ENCODE measurements at regions not wholly inside any gene's neighbourhood (a gene's known extent, or its start where the extent isn't known, plus 50 kb on each side); places are given as distances from the start of the nearest gene placed in this dataset.

DNA sequence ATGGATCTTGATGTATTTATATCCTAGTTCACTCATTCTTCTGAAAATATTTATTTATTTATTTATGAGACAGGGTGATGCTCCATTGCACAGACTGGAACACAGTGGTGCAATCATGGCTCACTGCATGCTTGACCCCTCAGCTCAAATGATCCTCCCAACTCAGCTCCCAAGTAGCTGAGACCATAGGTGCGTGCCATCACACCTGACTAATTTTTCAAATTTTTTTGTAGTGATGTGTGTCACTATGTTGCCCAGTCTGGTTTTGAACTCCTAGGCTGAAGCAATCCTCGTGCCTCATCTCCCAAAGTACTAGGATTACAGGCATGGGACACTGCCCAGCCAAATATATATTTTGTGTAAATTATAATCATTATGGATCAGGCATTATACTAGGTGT, 595.6 kb upstream of the ATP2B1 start:
- Histone ChIP-seq H3K9me3 (ENCODE audit: low read length) (no peaks in the 10 kb centered on the region), H3K27ac (ENCODE audit: low read length) (no peak overlapping the region), H3K9ac (ENCODE audit: low read length) (no peak overlapping the region), H4K20me1 (ENCODE audit: insufficient read depth) (no peaks in the 10 kb centered on the region), H3K9me2 (ENCODE audit: insufficient read depth, low read length) (no peaks in the 10 kb centered on the region), H2AFZ (ENCODE audit: low read depth, low read length) (no peak overlapping the region), H3K36me3 (ENCODE audit: insufficient read depth, low read length) (no peaks in the 10 kb centered on the region), H3K4me3 (ENCODE audit: low read length) (no peak overlapping the region), H3K79me2 (replicated peaks; ENCODE audit: insufficient read depth, low read length) (no peaks in the 10 kb centered on the region), H3K4me2 (ENCODE audit: low read length) (no peak overlapping the region), H3F3A (ENCODE audit: insufficient read depth, low read length, poor library complexity, severe bottlenecking) (no peaks in the 10 kb centered on the region), H3K27me3 (ENCODE audit: insufficient read depth, low read depth, low read length) (no peaks in the 10 kb centered on the region)
- TF ChIP-seq EP300 (conservative IDR thresholded peaks at IDR 0.05; ENCODE audit: poor library complexity, severe bottlenecking) (no peak), REST (IDR thresholded peaks at IDR 0.05; ENCODE audit: borderline replicate concordance) (no peak), SMC3 (conservative IDR thresholded peaks at IDR 0.05; ENCODE audit: poor library complexity) (no peak), POLR2AphosphoS5 (IDR thresholded peaks at IDR 0.05) (no peak), RAD21 (conservative IDR thresholded peaks at IDR 0.05) (no peak), MXI1 (conservative IDR thresholded peaks at IDR 0.05; ENCODE audit: poor library complexity, severe bottlenecking) (no peak), TAF1 (IDR thresholded peaks at IDR 0.05; ENCODE audit: low read depth) (no peak), EZH2 (IDR thresholded peaks at IDR 0.05; ENCODE audit: borderline replicate concordance, insufficient read depth, low read length, poor library complexity, severe bottlenecking) (no peak)
- TF ChIP-seq, protein P1, sequence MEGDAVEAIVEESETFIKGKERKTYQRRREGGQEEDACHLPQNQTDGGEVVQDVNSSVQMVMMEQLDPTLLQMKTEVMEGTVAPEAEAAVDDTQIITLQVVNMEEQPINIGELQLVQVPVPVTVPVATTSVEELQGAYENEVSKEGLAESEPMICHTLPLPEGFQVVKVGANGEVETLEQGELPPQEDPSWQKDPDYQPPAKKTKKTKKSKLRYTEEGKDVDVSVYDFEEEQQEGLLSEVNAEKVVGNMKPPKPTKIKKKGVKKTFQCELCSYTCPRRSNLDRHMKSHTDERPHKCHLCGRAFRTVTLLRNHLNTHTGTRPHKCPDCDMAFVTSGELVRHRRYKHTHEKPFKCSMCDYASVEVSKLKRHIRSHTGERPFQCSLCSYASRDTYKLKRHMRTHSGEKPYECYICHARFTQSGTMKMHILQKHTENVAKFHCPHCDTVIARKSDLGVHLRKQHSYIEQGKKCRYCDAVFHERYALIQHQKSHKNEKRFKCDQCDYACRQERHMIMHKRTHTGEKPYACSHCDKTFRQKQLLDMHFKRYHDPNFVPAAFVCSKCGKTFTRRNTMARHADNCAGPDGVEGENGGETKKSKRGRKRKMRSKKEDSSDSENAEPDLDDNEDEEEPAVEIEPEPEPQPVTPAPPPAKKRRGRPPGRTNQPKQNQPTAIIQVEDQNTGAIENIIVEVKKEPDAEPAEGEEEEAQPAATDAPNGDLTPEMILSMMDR (IDR thresholded peaks at IDR 0.05; ENCODE audit: poor library complexity, severe bottlenecking): no peak

DNA sequence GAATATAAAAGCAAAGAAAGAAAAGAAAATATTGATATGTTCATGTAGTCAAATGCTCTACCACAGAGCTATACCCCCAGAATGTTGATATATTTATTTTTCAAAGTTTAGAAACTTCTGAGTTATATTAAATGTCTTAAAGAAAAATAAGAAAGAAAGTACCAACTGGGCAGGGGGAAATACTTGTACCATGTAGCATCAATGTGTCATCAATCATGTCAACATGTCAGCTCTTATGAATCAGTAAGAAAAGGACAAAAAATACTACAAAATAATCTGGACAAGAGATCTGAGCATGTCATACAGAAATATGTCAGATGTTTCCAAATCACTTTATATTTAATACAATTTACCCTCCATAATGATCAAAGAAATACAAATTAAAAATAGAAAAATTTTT, 595.1 kb upstream of the ATP2B1 start:
- Histone ChIP-seq H2AFZ (ENCODE audit: low read depth, low read length) (no peak overlapping the region), H3K4me3 (ENCODE audit: low read length) (no peak overlapping the region), H3K9me3 (ENCODE audit: low read length) (no peaks in the 10 kb centered on the region)

More for the DNA sequence above, 595.1 kb upstream of the ATP2B1 start:
- Histone ChIP-seq H4K20me1 (ENCODE audit: insufficient read depth) (no peaks in the 10 kb centered on the region), H3K4me2 (ENCODE audit: low read length) (no peak overlapping the region), H3K36me3 (ENCODE audit: insufficient read depth, low read length) (no peaks in the 10 kb centered on the region), H3F3A (ENCODE audit: insufficient read depth, low read length, poor library complexity, severe bottlenecking) (no peaks in the 10 kb centered on the region), H3K27ac (ENCODE audit: low read length) (no peak overlapping the region), H3K79me2 (replicated peaks; ENCODE audit: insufficient read depth, low read length) (no peaks in the 10 kb centered on the region), H3K9me2 (ENCODE audit: insufficient read depth, low read length) (no peaks in the 10 kb centered on the region), H3K9ac (ENCODE audit: low read length) (no peak overlapping the region), H3K27me3 (ENCODE audit: insufficient read depth, low read depth, low read length) (no peaks in the 10 kb centered on the region)
- TF ChIP-seq TAF1 (IDR thresholded peaks at IDR 0.05; ENCODE audit: low read depth): no peak
- no peak for TF ChIP-seq RAD21 (conservative IDR thresholded peaks at IDR 0.05)
- no peak for TF ChIP-seq EP300 (conservative IDR thresholded peaks at IDR 0.05; ENCODE audit: poor library complexity, severe bottlenecking)
- no peak for TF ChIP-seq POLR2AphosphoS5 (IDR thresholded peaks at IDR 0.05)
- no peak for TF ChIP-seq REST (IDR thresholded peaks at IDR 0.05; ENCODE audit: borderline replicate concordance)

Measured in neural cell (in vitro differentiated cells).